ENCODE measurements at regions not wholly inside any gene's neighbourhood (a gene's known extent, or its start where the extent isn't known, plus 50 kb on each side); places are given as distances from the start of the nearest gene placed in this dataset.

DNA sequence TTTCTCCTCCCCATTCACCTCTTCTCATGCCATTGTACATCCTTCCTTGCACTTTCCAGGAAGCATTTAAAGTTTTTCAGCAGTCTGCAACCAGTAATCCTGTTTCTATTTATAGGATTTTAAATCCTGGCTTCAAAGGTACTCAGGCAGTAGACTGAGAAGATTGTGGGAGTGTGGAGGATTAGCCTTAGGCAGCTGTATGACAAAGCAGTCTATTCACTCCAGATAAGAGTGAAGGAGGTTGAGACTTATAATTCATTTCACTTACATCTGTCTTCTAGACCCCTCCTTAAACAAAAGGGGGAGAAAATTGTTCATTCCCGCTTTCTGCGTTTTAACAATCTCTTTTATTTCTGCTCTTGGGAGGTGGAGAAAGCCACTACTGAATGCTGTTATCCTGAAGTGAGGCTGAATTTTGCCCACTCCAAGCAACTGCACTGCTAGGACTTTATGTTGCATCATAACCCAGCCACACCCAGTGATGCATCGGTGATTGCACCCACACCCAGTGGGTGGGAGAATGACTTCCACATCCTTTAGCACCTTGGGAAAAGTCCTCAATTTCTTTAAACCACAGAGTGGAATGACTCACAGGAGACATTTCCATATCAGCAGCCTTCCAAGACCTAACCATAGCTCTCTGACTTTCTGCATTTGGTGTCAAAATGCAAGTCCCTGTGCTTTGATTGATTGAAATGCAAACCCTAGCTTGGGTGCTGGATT, 382.5 kb upstream of the ATP2B1 start:
- TF ChIP-seq, protein P1, sequence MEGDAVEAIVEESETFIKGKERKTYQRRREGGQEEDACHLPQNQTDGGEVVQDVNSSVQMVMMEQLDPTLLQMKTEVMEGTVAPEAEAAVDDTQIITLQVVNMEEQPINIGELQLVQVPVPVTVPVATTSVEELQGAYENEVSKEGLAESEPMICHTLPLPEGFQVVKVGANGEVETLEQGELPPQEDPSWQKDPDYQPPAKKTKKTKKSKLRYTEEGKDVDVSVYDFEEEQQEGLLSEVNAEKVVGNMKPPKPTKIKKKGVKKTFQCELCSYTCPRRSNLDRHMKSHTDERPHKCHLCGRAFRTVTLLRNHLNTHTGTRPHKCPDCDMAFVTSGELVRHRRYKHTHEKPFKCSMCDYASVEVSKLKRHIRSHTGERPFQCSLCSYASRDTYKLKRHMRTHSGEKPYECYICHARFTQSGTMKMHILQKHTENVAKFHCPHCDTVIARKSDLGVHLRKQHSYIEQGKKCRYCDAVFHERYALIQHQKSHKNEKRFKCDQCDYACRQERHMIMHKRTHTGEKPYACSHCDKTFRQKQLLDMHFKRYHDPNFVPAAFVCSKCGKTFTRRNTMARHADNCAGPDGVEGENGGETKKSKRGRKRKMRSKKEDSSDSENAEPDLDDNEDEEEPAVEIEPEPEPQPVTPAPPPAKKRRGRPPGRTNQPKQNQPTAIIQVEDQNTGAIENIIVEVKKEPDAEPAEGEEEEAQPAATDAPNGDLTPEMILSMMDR (conservative IDR thresholded peaks at IDR 0.05 in 1 of 2, IDR thresholded peaks at IDR 0.05 in 1 of 2; ENCODE audit: extremely low read depth in 1 of 2, insufficient read depth in 1 of 2, low read depth in 1 of 2, low read length in 2 of 2), result no peak
- no peak for TF ChIP-seq EZH2 (IDR thresholded peaks at IDR 0.05; ENCODE audit: borderline replicate concordance, low read length)
